NCI-H2029 treated with DMSO at 0.1 percent for 48 hours (cell line): ENCODE measurements at regions not wholly inside any gene's neighbourhood (a gene's known extent, or its start where the extent isn't known, plus 50 kb on each side); places are given as distances from the start of the nearest gene placed in this dataset.

ENCODE experiments used
- DNase-seq: peaks from one replicate; lab custom pipeline; 2025; lab: John Stamatoyannopoulos, UW

DNA sequence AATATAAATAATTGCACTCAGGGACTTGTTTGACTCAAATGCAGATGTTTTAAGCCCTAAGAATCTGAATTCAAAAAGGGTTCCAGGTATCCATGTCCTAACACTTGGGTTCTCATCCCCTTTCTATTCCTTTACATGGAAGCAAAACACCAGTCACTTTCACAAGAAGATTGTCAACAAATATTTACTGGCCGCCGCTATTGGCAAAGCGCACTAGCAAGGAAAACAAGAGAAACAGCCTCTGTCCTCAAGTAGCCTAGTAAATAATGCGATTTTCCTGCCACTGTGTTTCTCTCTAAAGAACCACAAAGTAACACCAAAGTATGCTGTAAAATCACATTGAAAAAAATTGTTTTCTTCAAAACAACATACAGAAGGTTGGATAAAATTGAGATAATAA, 66.7 kb upstream of the EZH2 start:
- no peak for DNase-seq

DNA sequence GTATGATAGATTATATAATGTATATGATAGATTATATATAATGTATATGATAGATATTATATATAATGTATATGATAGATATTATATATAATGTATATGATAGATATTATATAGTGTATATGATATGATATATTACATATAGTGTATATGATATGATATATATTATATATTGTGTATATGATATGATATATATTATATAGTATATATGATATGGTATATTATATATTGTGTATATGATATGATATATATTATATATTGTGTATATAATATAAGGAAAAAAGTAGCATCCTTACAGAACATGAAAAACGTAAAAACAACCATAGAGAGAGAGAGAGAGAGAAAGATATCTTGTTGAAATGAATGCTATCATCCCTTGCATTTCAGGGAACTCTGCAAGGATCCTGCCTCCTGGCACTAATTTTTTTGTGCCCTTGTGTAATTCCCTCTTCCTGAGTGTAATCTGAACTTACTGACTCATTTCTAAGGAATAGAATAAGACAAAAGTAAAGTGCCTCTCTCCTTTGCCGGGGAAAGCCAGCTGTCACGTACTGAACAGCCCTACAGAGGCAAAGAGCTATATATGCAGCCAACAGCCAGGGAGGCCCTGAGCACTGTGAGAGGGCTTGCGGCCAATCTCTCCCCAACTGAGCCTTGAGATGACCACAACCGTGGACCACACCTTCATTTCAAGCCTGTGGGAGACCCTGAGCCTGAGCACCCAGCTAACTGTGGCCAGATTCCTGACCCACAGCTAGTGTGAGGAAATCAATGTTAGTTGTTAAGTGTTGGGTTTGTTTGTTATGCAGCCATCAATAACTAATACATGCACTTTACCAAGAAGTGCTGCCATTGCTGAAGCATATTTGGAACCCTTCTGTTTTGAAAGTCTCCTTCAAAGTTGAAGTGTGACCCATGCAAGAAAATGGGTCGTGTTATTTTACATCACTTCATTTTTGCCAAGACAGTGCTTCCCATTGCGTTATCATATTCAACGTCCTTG, 61.1 kb upstream of the EZH2 start:
- no peak for DNase-seq

DNA sequence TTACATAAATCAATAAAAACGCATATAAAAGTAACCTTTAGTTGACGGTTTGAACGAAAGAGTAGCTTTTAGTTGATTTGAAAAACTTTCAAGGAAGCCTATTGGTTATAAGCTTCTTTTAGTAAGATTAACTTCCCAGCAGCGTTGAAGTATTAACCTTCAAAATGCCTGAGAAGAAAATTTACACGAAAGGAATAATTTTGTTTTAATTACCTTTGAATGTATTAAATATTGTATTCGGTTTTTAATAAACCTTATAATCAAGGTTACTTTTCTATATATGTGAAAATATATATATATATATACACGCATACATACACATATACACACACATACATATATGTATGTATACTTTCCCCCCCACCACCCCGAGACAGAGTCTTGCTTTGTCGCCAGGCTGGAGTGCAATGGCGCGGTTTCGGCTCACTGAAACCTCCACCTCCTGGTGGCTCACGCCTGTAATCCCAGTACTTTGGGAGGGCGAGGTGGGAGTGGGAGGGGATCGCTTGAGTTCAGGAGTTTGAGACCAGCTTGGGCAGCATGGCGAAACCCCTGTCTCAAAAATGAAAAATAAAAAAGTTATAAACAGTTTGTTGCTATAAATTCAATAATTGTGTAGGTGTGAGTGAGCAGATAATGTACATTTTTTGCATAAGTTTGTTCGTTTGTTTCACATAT, 57.6 kb upstream of the EZH2 start:
- DNase-seq, result peak; percentile 77

DNA sequence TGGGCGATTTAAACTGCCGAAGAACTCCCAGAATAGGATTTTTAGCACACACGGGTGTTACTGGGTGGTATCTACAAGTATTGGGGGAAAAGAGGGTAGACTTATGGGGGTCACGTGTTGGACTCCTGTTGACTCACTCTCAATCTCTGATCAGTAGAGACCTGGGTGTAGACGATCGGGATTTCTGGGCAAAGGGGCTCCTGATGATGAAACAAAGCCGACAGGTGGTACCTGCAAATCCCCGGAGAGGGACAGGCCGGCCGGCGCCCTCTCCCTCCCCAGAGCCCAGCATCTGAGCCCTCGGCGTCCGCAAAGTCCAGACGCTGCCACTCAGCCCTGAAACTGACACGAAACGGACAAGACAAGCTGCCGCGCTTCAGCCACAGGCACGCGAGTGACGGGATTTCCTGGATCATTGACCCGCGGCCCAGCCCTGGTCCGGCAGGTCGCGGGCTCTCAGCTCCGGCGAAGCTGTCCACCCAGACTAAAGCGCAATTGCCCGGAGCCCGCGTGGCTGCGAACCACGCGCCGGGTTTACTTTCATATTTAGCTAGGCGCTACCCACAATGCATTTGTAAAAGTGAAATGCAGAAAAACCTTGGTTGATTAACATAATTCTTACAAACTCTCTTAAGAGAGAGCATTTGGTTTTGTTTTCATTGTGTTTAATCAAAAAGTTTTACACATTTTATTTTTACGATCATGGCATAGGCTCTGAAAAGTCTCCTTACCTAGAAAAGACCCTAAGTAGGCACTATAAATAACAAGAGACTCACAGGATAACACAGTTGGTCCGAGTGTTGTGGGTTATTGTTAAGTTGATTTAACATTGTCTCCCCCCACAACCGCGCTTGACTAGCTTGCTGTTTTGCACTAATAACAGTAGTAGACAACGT, 56.9 kb upstream of the EZH2 start:
- peak; percentile 91 for DNase-seq

DNA sequence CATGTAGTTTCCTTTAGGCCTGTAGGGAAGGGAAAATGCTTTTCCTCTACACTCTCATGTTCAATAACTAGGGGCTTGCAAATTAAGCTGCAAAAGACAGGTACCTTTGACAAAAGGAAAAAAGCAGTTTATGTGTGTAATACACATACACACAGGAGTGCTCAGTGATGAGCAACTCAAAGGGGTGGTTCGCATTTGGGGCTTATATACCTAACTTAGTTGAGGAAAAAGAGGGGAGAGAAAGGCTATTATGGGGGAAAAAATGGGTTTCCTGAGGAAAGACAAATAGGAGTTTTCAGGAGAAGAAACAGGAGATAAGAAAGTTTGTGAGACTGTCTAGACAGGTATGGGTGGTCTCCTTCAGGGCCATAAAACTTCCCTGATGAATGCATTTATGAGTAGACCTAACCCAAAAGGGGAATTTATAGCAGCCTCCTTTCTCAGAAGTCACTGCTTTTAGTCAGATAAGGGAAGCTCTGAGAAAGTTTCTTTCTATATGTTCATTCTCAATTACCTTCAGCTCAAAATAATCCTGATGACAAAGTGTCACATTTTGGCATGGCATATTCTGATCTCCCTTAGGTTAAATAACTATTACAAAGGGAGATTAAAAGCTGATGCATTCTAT, 55.2 kb upstream of the EZH2 start:
- no peak for DNase-seq

DNA sequence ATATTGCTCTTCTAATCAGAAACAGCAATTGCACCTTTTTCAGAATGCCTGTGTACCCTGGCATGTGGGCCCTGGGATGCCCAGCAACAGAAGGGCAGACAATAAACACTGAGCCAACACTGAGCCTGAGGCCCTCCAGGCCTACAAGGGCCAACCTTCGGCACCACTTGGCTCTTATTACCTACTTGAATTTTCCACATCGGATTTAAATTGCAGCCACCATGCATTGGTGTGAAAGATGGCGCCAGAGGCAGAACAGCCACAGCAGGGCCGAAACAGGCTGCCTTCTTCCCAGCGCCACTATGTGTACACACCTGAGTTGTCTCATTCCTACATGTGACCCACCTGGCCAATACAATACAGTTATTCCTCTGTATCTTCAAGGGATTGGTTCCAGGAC, 51.4 kb upstream of the EZH2 start:
- DNase-seq, result no peak
